H1 (cell line): ENCODE measurements at regions not wholly inside any gene's neighbourhood (a gene's known extent, or its start where the extent isn't known, plus 50 kb on each side); places are given as distances from the start of the nearest gene placed in this dataset.

Source experiments
- CTCF ChIA-PET: fragments of 300-600 bp; sonication (Branson Sonifier 250); formaldehyde crosslinking; loops from one replicate; lab custom pipeline; 2021; ENCODE audit not compliant: partially characterized antibody; lab: Charles Lee
- POLR2A ChIA-PET: fragments of 300-600 bp; sonication (Branson Sonifier 250); formaldehyde crosslinking; loops from one replicate; lab custom pipeline; 2021; ENCODE audit warnings: inconsistent platforms; ENCODE audit not compliant: partially characterized antibody; lab: Charles Lee
- DNase-seq, 2 experiments: peaks; one replicate each; pipeline versions ENCODE4 v3.0.0 to v3.0.0-alpha.2; 2010 to 2022; ENCODE audit warnings: low spot score in 2 of 2, low read depth in 1 of 2, mixed read lengths in 1 of 2
- FAIRE-seq: peaks from 2 replicates; lab custom pipeline; 2011; peaks lifted over from hg19 to GRCh38; lab: Jason Lieb, UNC
- H2AFZ ChIP-seq: 2 replicates; pipeline ENCODE4 v1.8.1; 2012; ENCODE audit warnings: low read length, inconsistent platforms
- H2AK5ac ChIP-seq: 2 replicates; pipeline ENCODE4 v1.6.1; 2013; ENCODE audit warnings: low read depth, low read length
- H2BK120ac ChIP-seq: replicated peaks from 2 replicates; pipeline ENCODE3; 2013; ENCODE audit warnings: low read depth, low read length, inconsistent platforms
- H2BK12ac ChIP-seq: 2 replicates; pipeline ENCODE4 v1.6.1; 2013; ENCODE audit warnings: low read depth, low read length
- H2BK15ac ChIP-seq: 2 replicates; pipeline ENCODE4 v1.6.1; 2013; ENCODE audit warnings: low read length
- H2BK20ac ChIP-seq: 2 replicates; pipeline ENCODE4 v1.6.1; 2013; ENCODE audit warnings: low read length
- H2BK5ac ChIP-seq: 2 replicates; pipeline ENCODE4 v1.6.1; 2013; ENCODE audit warnings: low read depth, low read length
- H3K14ac ChIP-seq: 2 replicates; pipeline ENCODE4 v1.6.1; 2013; ENCODE audit warnings: inconsistent platforms; ENCODE audit not compliant: insufficient read length
- H3K18ac ChIP-seq: 2 replicates; pipeline ENCODE4 v1.6.1; 2013; ENCODE audit warnings: low read length; ENCODE audit errors: extremely low read depth
- H3K23ac ChIP-seq: 2 replicates; pipeline ENCODE4 v1.6.1; 2013; ENCODE audit warnings: inconsistent platforms; ENCODE audit not compliant: insufficient read length
- H3K23me2 ChIP-seq: 2 replicates; pipeline ENCODE4 v1.6.1; 2013; ENCODE audit warnings: low read depth, low read length
- H3K27ac ChIP-seq: 2 replicates; pipeline ENCODE4 v1.6.1; 2011; ENCODE audit warnings: low read depth, low read length, inconsistent platforms
- H3K27me3 ChIP-seq, 4 experiments: replicated peaks in 1 of 4; 1 replicate in 1 of 4; 2 replicates in 3 of 4; pipeline versions ENCODE4 v1.6.1 to v1.8.1; 2011 to 2013; ENCODE audit warnings: low read length in 3 of 4, mild to moderate bottlenecking in 3 of 4, inconsistent platforms in 2 of 4, mixed read lengths in 2 of 4, moderate library complexity in 1 of 4; ENCODE audit not compliant: control insufficient read depth in 3 of 4, insufficient read depth in 3 of 4; ENCODE audit errors: extremely low read depth in 1 of 4
- H3K36me3 ChIP-seq, 4 experiments: 2 replicates each; pipeline versions ENCODE4 v1.6.1 to v1.8.1; 2011 to 2013; ENCODE audit warnings: mild to moderate bottlenecking in 4 of 4, low read length in 3 of 4, moderate library complexity in 2 of 4, control low read depth in 1 of 4, inconsistent platforms in 1 of 4; ENCODE audit not compliant: insufficient read depth in 4 of 4, control insufficient read depth in 2 of 4
- H3K4ac ChIP-seq: replicated peaks from 2 replicates; pipeline ENCODE3; 2013; ENCODE audit warnings: low read length, low read depth, mixed read lengths, inconsistent platforms; ENCODE audit not compliant: insufficient read length
- H3K4me1 ChIP-seq, 4 experiments: replicated peaks in 1 of 4; 1 replicate in 1 of 4; 2 replicates in 3 of 4; pipeline versions ENCODE4 v1.6.1 to v1.8.1; 2011 to 2013; ENCODE audit warnings: low read length in 3 of 4, inconsistent platforms in 2 of 4, mixed read lengths in 1 of 4; ENCODE audit not compliant: insufficient read depth in 4 of 4, control insufficient read depth in 3 of 4
- H3K4me2 ChIP-seq, 2 experiments: 2 replicates each; pipeline versions ENCODE4 v1.6.1 to v1.8.1; 2011 to 2013; ENCODE audit warnings: low read depth in 2 of 2, low read length in 2 of 2, control low read depth in 1 of 2, inconsistent platforms in 1 of 2, mild to moderate bottlenecking in 1 of 2; ENCODE audit not compliant: insufficient read depth in 1 of 2
- H3K4me3 ChIP-seq, 4 experiments: fragments of 200-600, 300-600 bp in 1 of 4; sonication (generic), shearing (Covaris generic), sonication (Bioruptor Twin) in 1 of 4; 2 replicates each; pipeline versions ENCODE4 v1.5.1 to v1.8.1; 2011 to 2016; ENCODE audit warnings: low read length in 4 of 4, low read depth in 3 of 4, control low read depth in 2 of 4, inconsistent platforms in 2 of 4, mild to moderate bottlenecking in 2 of 4, mixed read lengths in 1 of 4, moderate library complexity in 1 of 4; ENCODE audit not compliant: insufficient read depth in 2 of 4; ENCODE audit errors: extremely low read depth in 1 of 4
- H3K56ac ChIP-seq: replicated peaks from 2 replicates; pipeline ENCODE3; 2013; ENCODE audit warnings: low read depth, mild to moderate bottlenecking, mixed read lengths, low read length, inconsistent platforms; ENCODE audit not compliant: insufficient read length
- H3K79me1 ChIP-seq: 2 replicates; pipeline ENCODE4 v1.6.1; 2013; ENCODE audit warnings: low read depth, low read length, control low read depth
- H3K79me2 ChIP-seq, 2 experiments: 2 replicates each; pipeline versions ENCODE4 v1.6.1 to v1.8.1; 2012 to 2013; ENCODE audit warnings: low read length in 2 of 2, mild to moderate bottlenecking in 2 of 2, inconsistent platforms in 1 of 2; ENCODE audit not compliant: insufficient read depth in 2 of 2, control insufficient read depth in 1 of 2
- H3K9ac ChIP-seq, 4 experiments: replicated peaks in 1 of 4; 1 replicate in 1 of 4; 2 replicates in 3 of 4; pipeline versions ENCODE4 v1.6.1 to v1.8.1; 2011 to 2013; ENCODE audit warnings: low read depth in 3 of 4, low read length in 3 of 4, control low read depth in 2 of 4, mild to moderate bottlenecking in 2 of 4, moderate library complexity in 2 of 4, inconsistent platforms in 1 of 4; ENCODE audit errors: extremely low read depth in 1 of 4
- H3K9me3 ChIP-seq, 2 experiments: 2 replicates each; pipeline versions ENCODE4 v1.6.1 to v1.8.1; 2012 to 2013; ENCODE audit warnings: mild to moderate bottlenecking in 2 of 2, moderate library complexity in 2 of 2, control low read depth in 1 of 2, inconsistent platforms in 1 of 2, low read depth in 1 of 2, low read length in 1 of 2, mixed read lengths in 1 of 2; ENCODE audit not compliant: insufficient read depth in 2 of 2
- H4K20me1 ChIP-seq, 2 experiments: replicated peaks in 1 of 2; 2 replicates each; pipeline versions ENCODE3 to v1.8.1; 2011 to 2013; ENCODE audit warnings: inconsistent platforms in 2 of 2, low read length in 2 of 2, mild to moderate bottlenecking in 1 of 2; ENCODE audit not compliant: insufficient read depth in 2 of 2, control insufficient read depth in 1 of 2
- H4K5ac ChIP-seq: 2 replicates; pipeline ENCODE4 v1.6.1; 2013; ENCODE audit warnings: low read length, low read depth, mixed read lengths, inconsistent platforms; ENCODE audit not compliant: insufficient read length
- H4K8ac ChIP-seq: 2 replicates; pipeline ENCODE4 v1.8.0; 2013; ENCODE audit warnings: mild to moderate bottlenecking, moderate library complexity, low read length, inconsistent platforms; ENCODE audit not compliant: insufficient read depth; ENCODE audit errors: extremely low read depth
- H4K91ac ChIP-seq: replicated peaks from 2 replicates; pipeline ENCODE3; 2013; ENCODE audit warnings: low read length, mixed read lengths, inconsistent platforms; ENCODE audit not compliant: insufficient read length
- BCL11A ChIP-seq, 2 experiments: IDR thresholded peaks; one replicate each; pipeline ENCODE4 v1.6.1; 2011; ENCODE audit warnings: low read depth in 2 of 2, low read length in 2 of 2, mild to moderate bottlenecking in 2 of 2
- CREB1 ChIP-seq: IDR thresholded peaks from 2 replicates; pipeline ENCODE4 v1.6.1; 2012; ENCODE audit warnings: inconsistent platforms
- EGR1 ChIP-seq: IDR thresholded peaks from 2 replicates; pipeline ENCODE4 v1.6.1; 2011; ENCODE audit warnings: low read depth, low read length, borderline replicate concordance
- NANOG ChIP-seq: IDR thresholded peaks from 2 replicates; pipeline ENCODE4 v1.6.1; 2011; ENCODE audit warnings: low read length, low read depth, mild to moderate bottlenecking, inconsistent platforms; ENCODE audit not compliant: insufficient read depth, poor library complexity, severe bottlenecking
- POLR2A ChIP-seq, 2 experiments: IDR thresholded peaks; 1 replicate in 1 of 2; 2 replicates in 1 of 2; pipeline ENCODE4 v1.6.1; 2011; ENCODE audit warnings: low read depth in 2 of 2, low read length in 2 of 2, mild to moderate bottlenecking in 2 of 2; ENCODE audit errors: control extremely low read depth in 1 of 2
- POU5F1 ChIP-seq: IDR thresholded peaks from 2 replicates; pipeline ENCODE4 v1.6.1; 2011; ENCODE audit warnings: low read depth, mild to moderate bottlenecking, low read length, moderate library complexity
- SAP30 ChIP-seq: fragments of 300-600 bp; sonication (generic); IDR thresholded peaks from 2 replicates; pipeline ENCODE4 v1.7.1; 2012; ENCODE audit warnings: low read length, moderate library complexity, mild to moderate bottlenecking, inconsistent platforms; ENCODE audit not compliant: insufficient read depth, insufficient replicate concordance
- SRF ChIP-seq: IDR thresholded peaks from 2 replicates; pipeline ENCODE4 v1.6.1; 2011; ENCODE audit warnings: mild to moderate bottlenecking, low read depth, low read length, moderate library complexity
- WGBS, 2 experiments: shearing (Covaris generic) in 1 of 2; methylation state at CpG; one replicate each; pipeline versions ENCODE4 v1.1.6 to v1.1.7; 2013 to 2015; ENCODE audit warnings: low lambda C conversion rate in 2 of 2, mixed read lengths in 2 of 2, inconsistent platforms in 1 of 2, low coverage in 1 of 2, missing lambda C conversion rate in 1 of 2; ENCODE audit not compliant: insufficient replicate concordance in 2 of 2, insufficient coverage in 1 of 2, insufficient read length in 1 of 2; ENCODE audit errors: extremely low coverage in 1 of 2, missing lambda C conversion rate in 1 of 2; 5-methylcytosine and 5-hydroxymethylcytosine counted together
- TF ChIP-seq, protein P1 (sequence below): IDR thresholded peaks from 2 replicates; pipeline ENCODE4 v1.6.1; 2011; ENCODE audit warnings: low read depth, mild to moderate bottlenecking, low read length; ENCODE audit not compliant: insufficient read depth

GRCh38 chr11:45532546-45532945 lies 132.9 kb downstream of the CHST1 start:
- no peak overlapping the region for H3K27ac ChIP-seq
- H3K36me3 ChIP-seq, result no peaks in the 10 kb centered on the region
- 78% methylated on average over 2 of the region's 2 CpGs; no CpG with 5 or more reads in 1 of the 2 experiments for WGBS, 2 experiments
- H3K4me2 ChIP-seq, result no peak overlapping the region
- no peaks in the 10 kb centered on the region for H3K27me3 ChIP-seq
- H3K9me3 ChIP-seq, result no peaks in the 10 kb centered on the region
- no peak overlapping the region for H2BK20ac ChIP-seq
- H3K18ac ChIP-seq, result no peak overlapping the region
- H3K4me1 ChIP-seq, result no peaks in the 10 kb centered on the region
- no peaks in the 10 kb centered on the region for H3K79me2 ChIP-seq
- no peaks in the 10 kb centered on the region for H4K20me1 ChIP-seq
- no peak overlapping the region for H4K5ac ChIP-seq
- CTCF ChIA-PET, result interaction anchor here (0.7 to 2.1 kb wide), 5 partner anchors 13 to 239 kb away, joined by 3 to 13 read pairs (median 4); no protein-coding TSS in a partner anchor
- no peak for DNase-seq
- H3K4ac ChIP-seq, result no peak overlapping the region
- POLR2A ChIA-PET, result no interaction called here
- H2AK5ac ChIP-seq, result no peak overlapping the region
- no peak overlapping the region for H3K9ac ChIP-seq
- H3K56ac ChIP-seq, result no peak overlapping the region
- no peak overlapping the region for H2BK15ac ChIP-seq
- H2BK12ac ChIP-seq, result no peak overlapping the region
- H3K14ac ChIP-seq, result no peak overlapping the region
- FAIRE-seq, result no peak
- H4K8ac ChIP-seq, result no peak overlapping the region
- H3K23ac ChIP-seq, result no peak overlapping the region
- H2BK120ac ChIP-seq, result no peak overlapping the region
- no peak overlapping the region for H4K91ac ChIP-seq
- H3K4me3 ChIP-seq, result no peak overlapping the region
- H2BK5ac ChIP-seq, result no peak overlapping the region
- no peak for TF ChIP-seq NANOG
- no peak for TF ChIP-seq CREB1
- TF ChIP-seq POU5F1, result no peak
- no peak for TF ChIP-seq SRF
- TF ChIP-seq POLR2A (IDR thresholded peaks at IDR 0.05; ENCODE audit: control extremely low read depth in 1 of 2, low read depth in 2 of 2, low read length in 2 of 2), result no peak
- no peak for TF ChIP-seq EGR1
- TF ChIP-seq, protein P1, sequence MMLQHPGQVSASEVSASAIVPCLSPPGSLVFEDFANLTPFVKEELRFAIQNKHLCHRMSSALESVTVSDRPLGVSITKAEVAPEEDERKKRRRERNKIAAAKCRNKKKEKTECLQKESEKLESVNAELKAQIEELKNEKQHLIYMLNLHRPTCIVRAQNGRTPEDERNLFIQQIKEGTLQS, result no peak
- TF ChIP-seq SAP30, result no peak
- no peak for TF ChIP-seq BCL11A (IDR thresholded peaks at IDR 0.05; ENCODE audit: low read depth in 2 of 2, low read length in 2 of 2)
- TF ChIP-seq, all 59 proteins: peak for 0
- no peaks in the 10 kb centered on the region for H3K23me2 ChIP-seq
- H2AFZ ChIP-seq, result no peak overlapping the region
- H3K79me1 ChIP-seq, result no peaks in the 10 kb centered on the region
